Large intestine (tissue), 3 donors: ENCODE measurements at regions not wholly inside any gene's neighbourhood (a gene's known extent, or its start where the extent isn't known, plus 50 kb on each side); places are given as distances from the start of the nearest gene placed in this dataset.
"Not testable (repeated sequence)": the region's sequence is repeated elsewhere in the genome, so short reads cannot be mapped to it uniquely, and the experiment has no call there.

Source experiments
- DNase-seq, 2 donors: peaks; one replicate each; pipeline versions ENCODE4 v3.0.0 to v3.0.0-alpha.2; 2013
- H3K27ac ChIP-seq: one replicate; pipeline ENCODE4 v1.5.1; 2013; ENCODE audit warnings: low read length
- H3K27me3 ChIP-seq: 2 replicates; pipeline ENCODE4 v1.6.1; 2013; ENCODE audit warnings: low read length; ENCODE audit not compliant: control insufficient read depth, insufficient read depth
- H3K36me3 ChIP-seq: 2 replicates; pipeline ENCODE4 v1.6.1; 2013; ENCODE audit warnings: low read length; ENCODE audit not compliant: control insufficient read depth, insufficient read depth
- H3K4me1 ChIP-seq: one replicate; pipeline ENCODE4 v1.6.1; 2013; ENCODE audit warnings: low read length; ENCODE audit not compliant: control insufficient read depth, insufficient read depth
- H3K4me3 ChIP-seq: one replicate; pipeline ENCODE4 v1.5.1; 2013; ENCODE audit warnings: low read length
- H3K9me3 ChIP-seq: one replicate; pipeline ENCODE4 v1.6.1; 2013; ENCODE audit warnings: mild to moderate bottlenecking, low read depth, low read length, moderate library complexity; ENCODE audit not compliant: control insufficient read depth
- WGBS: methylation state at CpG from one replicate; pipeline ENCODE4 v1.1.5; 2013; ENCODE audit warnings: low lambda C conversion rate; ENCODE audit not compliant: insufficient coverage; 5-methylcytosine and 5-hydroxymethylcytosine counted together

DNA sequence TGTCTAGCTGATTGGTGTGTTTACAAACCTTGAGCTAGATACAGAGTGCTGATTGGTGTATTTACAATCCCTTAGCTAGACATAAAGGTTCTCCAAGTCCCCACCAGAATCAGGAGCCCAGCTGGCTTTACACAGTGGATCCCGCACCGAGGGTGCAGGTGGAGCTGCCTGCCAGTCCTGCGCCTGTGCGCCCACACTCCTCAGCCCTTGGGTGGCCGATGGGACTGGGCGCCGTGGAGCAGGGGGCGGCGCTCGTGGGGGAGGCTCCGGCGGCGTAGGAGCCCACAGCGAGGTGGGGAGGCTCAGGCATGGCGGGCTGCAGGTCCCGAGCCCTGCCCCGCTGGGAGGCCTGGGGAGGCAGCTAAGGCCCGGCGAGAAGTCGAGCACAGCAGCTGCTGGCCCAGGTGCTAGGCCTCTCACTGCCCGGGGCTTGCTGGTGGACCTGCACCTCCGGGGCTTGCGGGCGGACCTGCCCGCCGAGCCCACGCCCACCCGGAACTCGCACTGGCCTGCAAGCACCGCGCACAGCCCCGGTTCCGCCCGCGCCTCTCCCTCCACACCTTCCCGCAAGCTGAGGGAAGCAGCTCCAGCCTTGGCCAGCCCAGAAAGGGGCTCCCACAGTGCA is 51.0 kb upstream of the CDYL start:
- not testable (repeated sequence) for H3K27ac ChIP-seq, H3K9me3 ChIP-seq, DNase-seq, H3K36me3 ChIP-seq, H3K4me3 ChIP-seq, H3K27me3 ChIP-seq
- WGBS: no CpG with 5 or more reads among the region's 36 CpGs
- H3K4me1 ChIP-seq: peaks cover 15% of the 10 kb centered on the region

DNA sequence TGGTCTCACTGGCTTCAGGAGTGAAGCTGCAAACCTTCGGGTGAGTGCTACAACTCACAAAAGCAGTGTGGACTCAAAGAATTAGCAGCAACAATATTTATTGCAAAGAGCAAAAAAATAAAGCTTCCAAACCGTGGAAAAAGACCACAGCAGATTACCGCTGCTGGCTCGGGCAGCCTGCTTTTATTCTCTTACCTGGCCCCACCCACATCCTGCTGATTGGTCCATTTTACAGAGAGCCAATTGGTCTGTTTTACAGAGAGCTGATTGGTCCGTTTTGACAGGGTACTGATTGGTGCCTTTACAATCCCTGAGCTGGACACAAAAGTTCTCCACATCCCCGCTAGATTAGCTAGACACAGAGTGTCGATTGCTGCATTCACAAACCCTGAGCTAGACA is 51.5 kb upstream of the CDYL start:
- 100% methylated on average over 1 of the region's 7 CpGs for WGBS
- H3K4me1 ChIP-seq: peaks cover 15% of the 10 kb centered on the region
- not testable (repeated sequence) for H3K27me3 ChIP-seq, H3K4me3 ChIP-seq, H3K36me3 ChIP-seq, H3K9me3 ChIP-seq, H3K27ac ChIP-seq, DNase-seq

DNA sequence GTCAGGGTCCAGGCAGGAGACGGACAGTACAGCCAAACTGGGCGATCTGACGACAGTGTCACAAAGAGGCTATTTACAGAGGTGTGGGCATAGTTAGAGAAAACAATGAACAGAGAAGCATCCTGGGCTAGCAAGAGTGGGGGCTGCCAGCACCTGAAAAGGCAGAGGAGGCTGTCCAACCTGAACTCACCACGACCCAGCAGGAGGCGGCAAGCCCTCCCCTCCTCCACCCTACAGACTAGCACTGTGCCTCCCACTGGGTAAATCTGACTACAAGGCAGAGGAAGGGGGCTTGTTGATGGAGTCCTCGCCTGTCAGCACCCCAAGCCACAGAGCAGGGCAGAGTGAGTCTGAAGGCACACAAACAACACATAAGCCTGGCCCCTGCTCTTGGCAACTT is 52.8 kb upstream of the CDYL start:
- H3K27me3 ChIP-seq: no peaks in the 10 kb centered on the region
- no CpG with 5 or more reads among the region's 6 CpGs for WGBS
- no peaks in the 10 kb centered on the region for H3K36me3 ChIP-seq
- H3K9me3 ChIP-seq: no peaks in the 10 kb centered on the region
- no peak for DNase-seq
- H3K4me1 ChIP-seq: peaks cover 7% of the 10 kb centered on the region
- no peak overlapping the region for H3K4me3 ChIP-seq
- no peak overlapping the region for H3K27ac ChIP-seq

DNA sequence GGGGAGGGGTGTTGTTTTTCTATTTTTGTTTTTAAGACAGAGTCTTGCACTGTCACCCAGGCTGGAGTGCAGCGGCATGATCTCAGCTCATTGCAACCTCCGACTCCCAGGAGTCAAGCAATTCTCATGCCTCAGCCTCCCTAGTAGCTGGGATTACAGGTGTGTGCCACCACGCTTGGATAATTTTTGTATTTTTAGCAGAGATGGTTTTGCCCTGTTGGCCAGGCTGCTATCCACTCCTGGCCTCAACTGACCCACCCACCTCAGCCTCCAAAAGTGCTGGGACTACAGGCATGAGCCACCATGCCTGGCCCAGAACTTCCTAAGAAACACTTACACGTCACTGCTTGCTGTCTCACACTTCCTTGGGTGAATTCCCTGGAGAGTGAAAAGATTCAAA is 54.8 kb upstream of the CDYL start:
- DNase-seq, H3K9me3 ChIP-seq, H3K36me3 ChIP-seq, H3K27me3 ChIP-seq, H3K27ac ChIP-seq, H3K4me1 ChIP-seq, H3K4me3 ChIP-seq: not testable (repeated sequence)
- WGBS: no CpG with 5 or more reads among the region's 4 CpGs

DNA sequence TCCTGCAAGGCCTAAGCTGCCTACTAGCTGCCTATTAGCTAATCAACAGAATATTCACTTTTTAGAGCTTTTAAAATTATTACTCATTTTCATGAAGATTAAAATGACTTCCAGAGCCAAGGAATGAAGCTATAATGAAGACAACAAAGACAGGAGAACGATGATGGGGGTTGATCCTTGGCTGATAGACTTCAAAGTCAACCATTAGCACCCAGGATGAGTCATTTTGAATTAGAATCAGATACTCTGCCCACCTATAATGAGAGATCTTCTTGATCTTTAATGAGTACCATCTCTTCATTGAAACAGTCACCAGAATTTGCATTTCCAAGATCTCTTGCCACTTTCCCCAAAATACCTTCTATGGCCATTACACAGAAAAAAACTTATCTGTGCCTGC is 56.7 kb upstream of the CDYL start:
- DNase-seq: no peak
- Histone ChIP-seq H3K27ac (no peak overlapping the region), H3K4me3 (no peak overlapping the region), H3K27me3 (no peaks in the 10 kb centered on the region), H3K9me3 (no peaks in the 10 kb centered on the region), H3K36me3 (no peaks in the 10 kb centered on the region), H3K4me1 (no peaks in the 10 kb centered on the region)
- no CpG with 5 or more reads among the region's 1 CpG for WGBS

DNA sequence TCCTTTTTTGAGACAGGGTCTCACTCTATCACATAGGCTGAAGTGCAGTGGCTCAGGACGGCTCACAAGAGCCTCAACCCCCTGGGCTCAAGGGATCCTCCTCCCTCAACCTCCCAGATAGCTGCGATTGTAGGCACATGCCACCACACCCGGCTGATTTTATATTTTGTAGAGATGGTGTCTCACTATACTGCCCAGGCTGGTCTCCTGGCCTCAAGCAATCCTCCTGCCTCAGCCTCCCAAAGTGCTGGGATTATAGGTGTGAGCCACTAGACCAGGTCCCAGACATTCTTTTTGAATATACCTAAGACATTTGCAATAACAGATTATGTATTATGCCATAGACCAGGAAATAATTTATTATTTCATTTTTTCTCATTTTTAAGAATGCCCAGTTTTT is 58.3 kb upstream of the CDYL start:
- Histone ChIP-seq H3K9me3 (no peaks in the 10 kb centered on the region), H3K4me1 (no peaks in the 10 kb centered on the region), H3K4me3 (no peak overlapping the region), H3K27me3 (no peaks in the 10 kb centered on the region), H3K36me3 (no peaks in the 10 kb centered on the region), H3K27ac (no peak overlapping the region)
- no peak for DNase-seq
- WGBS: no CpG with 5 or more reads among the region's 3 CpGs

DNA sequence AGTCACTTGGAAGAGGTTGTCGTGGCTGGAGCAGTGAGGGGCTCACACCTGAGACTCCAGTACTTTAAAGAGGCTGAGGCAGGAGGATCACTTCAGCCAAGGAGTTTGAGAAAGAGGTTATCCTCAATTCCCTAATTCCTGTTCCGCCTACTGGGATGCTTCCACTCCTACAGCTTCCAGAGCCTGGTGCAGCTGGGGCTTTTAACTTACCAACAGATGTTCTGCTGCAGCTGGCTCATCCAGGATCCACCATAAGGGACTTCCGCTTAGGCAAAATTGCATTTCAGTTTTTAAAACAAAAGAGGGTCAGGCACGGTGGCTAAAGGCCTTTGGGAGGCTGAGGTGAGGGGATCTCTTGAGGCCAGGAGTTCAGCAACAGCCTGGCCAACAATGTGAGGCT is 59.1 kb upstream of the CDYL start:
- Histone ChIP-seq H3K9me3 (no peaks in the 10 kb centered on the region), H3K4me1 (no peaks in the 10 kb centered on the region), H3K27ac (no peak overlapping the region), H3K27me3 (no peaks in the 10 kb centered on the region), H3K4me3 (no peak overlapping the region), H3K36me3 (no peaks in the 10 kb centered on the region)
- no CpG with 5 or more reads among the region's 4 CpGs for WGBS
- no peak for DNase-seq

DNA sequence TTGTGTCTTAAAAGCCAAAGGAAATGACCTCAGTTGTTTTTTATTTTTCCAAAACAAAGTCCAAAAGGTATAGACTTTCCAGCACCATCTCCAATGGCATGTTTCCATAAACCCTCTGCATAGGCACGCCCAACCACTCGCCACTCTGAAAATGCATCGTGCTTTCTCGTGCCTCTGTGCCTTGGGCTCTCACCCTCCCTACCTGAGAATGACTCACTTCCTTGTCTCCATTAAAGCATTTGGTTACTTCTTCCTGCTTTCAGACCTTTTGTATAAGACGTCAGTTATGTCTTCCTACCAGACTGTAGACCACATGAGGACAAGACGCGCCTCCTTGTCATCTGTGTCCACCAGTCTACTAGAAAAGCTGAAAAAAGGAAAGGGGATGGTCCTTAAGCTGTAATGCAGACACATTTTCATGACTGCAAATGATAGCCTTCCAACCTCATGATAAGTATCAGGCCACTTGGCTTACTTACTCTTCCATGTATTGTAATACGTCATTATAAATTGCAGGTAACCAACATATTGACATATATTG is 61.2 kb upstream of the CDYL start:
- Histone ChIP-seq H3K27me3 (no peaks in the 10 kb centered on the region), H3K27ac (no peak overlapping the region), H3K36me3 (no peaks in the 10 kb centered on the region), H3K4me3 (no peak overlapping the region), H3K9me3 (no peaks in the 10 kb centered on the region), H3K4me1 (no peaks in the 10 kb centered on the region)
- 100% methylated on average over 1 of the region's 8 CpGs for WGBS
- DNase-seq: no peak

DNA sequence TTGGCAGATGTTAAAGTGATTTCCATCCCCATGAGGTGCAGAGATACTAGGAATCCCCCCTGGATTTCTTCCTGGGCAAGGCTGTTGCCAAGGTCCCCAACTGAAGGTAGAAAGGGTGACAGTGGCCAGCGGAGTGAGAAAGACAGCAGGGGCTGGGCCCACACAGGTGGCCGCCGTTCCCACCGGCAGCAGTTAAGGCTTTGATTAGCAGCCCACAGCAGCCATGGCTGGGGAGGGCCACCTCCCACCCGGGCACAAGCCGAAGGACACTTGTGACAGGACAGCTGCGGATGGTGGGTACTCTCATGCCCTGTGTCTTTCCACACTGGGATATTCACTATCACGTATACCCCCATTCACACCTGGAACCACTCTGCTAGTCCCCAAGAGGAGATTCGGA is 63.9 kb upstream of the CDYL start:
- Histone ChIP-seq H3K4me3 (no peak overlapping the region), H3K4me1 (no peaks in the 10 kb centered on the region), H3K36me3 (no peaks in the 10 kb centered on the region), H3K27me3 (no peaks in the 10 kb centered on the region), H3K9me3 (no peaks in the 10 kb centered on the region), H3K27ac (no peak overlapping the region)
- no peak for DNase-seq
- WGBS: no CpG with 5 or more reads among the region's 9 CpGs

DNA sequence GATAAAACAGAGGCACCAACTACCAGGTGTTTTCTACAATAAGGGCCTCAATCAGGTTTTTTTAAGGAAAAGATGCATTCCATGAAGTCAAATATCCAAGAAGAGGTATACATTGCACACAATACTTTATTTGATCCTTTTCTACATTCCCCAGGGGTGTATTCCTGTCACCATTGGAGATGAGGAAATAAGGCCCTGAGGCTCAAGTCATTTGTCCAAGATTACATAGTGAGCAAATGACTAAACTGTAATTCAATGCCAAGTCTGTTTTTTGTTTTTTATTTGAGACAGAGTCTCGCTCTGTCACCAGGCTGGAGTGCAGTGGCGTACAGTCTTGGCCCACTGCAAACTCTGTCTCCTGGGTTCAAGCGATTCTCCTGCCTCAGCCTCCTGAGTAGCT is 69.2 kb upstream of the CDYL start:
- no CpG with 5 or more reads among the region's 3 CpGs for WGBS
- H3K27ac ChIP-seq: no peak overlapping the region
- no peak for DNase-seq
- H3K9me3 ChIP-seq: no peaks in the 10 kb centered on the region
- H3K27me3 ChIP-seq: no peaks in the 10 kb centered on the region
- no peaks in the 10 kb centered on the region for H3K36me3 ChIP-seq
- no peaks in the 10 kb centered on the region for H3K4me1 ChIP-seq
- H3K4me3 ChIP-seq: no peak overlapping the region

DNA sequence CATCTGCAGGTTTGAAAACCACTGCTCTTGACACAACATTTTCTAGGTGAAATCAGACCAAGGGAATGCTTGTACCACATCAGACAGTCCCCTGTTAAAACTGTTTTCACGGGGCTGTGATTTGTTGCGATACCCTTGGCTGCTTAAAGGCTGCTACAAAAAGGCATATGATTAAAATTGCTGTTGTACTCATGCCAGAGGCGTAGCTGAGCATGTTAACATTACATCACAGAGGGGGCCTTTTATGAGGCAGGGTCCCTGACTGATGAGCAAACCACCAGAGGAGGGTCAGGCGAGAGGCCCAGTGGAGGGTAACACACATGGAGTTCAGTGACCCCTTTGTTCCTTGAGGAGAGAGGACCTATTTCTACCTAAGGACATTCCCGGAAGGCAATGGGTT is 70.4 kb upstream of the CDYL start:
- 100% methylated on average over 2 of the region's 5 CpGs for WGBS
- Histone ChIP-seq H3K36me3 (no peaks in the 10 kb centered on the region), H3K9me3 (no peaks in the 10 kb centered on the region), H3K4me3 (no peak overlapping the region), H3K27ac (no peak overlapping the region), H3K27me3 (no peaks in the 10 kb centered on the region), H3K4me1 (no peaks in the 10 kb centered on the region)
- no peak for DNase-seq
